GM12801 (cell line): ENCODE measurements at regions not wholly inside any gene's neighbourhood (a gene's known extent, or its start where the extent isn't known, plus 50 kb on each side); places are given as distances from the start of the nearest gene placed in this dataset.

Experiments
- TF ChIP-seq, protein P1 (sequence below): IDR thresholded peaks from one replicate; pipeline ENCODE4 v1.5.1; 2011; ENCODE audit warnings: control low read depth; ENCODE audit not compliant: insufficient read length; ENCODE audit errors: extremely low read depth

- TF ChIP-seq, protein P1, sequence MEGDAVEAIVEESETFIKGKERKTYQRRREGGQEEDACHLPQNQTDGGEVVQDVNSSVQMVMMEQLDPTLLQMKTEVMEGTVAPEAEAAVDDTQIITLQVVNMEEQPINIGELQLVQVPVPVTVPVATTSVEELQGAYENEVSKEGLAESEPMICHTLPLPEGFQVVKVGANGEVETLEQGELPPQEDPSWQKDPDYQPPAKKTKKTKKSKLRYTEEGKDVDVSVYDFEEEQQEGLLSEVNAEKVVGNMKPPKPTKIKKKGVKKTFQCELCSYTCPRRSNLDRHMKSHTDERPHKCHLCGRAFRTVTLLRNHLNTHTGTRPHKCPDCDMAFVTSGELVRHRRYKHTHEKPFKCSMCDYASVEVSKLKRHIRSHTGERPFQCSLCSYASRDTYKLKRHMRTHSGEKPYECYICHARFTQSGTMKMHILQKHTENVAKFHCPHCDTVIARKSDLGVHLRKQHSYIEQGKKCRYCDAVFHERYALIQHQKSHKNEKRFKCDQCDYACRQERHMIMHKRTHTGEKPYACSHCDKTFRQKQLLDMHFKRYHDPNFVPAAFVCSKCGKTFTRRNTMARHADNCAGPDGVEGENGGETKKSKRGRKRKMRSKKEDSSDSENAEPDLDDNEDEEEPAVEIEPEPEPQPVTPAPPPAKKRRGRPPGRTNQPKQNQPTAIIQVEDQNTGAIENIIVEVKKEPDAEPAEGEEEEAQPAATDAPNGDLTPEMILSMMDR: no peak
These were observed 77.4 kb upstream of the SLC4A7 start for GRCh38 chr3:27561576-27561975.

DNA sequence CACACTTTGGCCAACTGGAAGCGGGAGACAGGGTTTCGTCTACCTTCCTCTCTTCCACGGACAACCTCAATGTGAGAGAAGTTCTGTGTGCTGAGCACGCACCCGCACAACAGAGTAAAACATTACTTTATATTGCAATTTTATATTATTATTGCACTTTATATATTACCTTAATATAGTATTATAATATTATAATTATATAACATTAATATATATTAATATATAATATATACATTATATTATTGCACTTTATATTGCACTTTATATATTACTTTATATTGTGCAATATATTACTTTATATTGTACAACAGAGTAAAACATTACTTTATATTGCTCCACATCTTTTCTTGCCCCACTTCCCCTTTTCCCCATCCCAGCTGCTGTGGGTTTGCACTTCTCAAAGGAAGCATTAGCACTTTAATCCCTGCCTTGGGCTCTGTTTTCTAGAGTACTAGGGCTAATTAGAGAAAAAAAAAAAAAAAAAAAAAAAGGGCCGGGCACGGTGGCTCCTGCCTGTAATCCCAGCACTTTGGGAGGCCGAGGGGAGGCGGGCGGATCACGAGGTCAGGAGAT, 76.4 kb upstream of the SLC4A7 start:
- TF ChIP-seq, protein P1: no peak

GRCh38 chr3:27559835-27560234, 75.7 kb upstream of the SLC4A7 start:
- TF ChIP-seq, protein P1: no peak

DNA sequence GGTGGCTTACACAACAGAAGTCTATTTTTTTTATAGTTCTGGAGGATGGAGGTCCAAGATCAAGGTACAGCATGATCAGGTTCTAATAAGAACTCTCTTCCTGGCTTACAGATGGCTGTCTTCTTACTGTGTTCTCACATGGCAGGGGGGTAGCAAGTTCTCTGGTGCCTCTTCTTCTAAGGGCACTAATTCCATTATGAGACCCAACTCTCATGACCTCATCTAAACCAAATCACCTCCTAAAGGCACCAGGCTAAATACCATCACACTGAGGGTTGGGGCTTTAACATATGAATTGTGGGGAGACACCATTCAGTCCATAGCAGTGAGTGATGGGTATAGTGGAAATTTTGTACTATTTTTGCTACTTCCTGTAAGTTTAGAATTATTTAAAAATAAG, 75.2 kb upstream of the SLC4A7 start:
- TF ChIP-seq, protein P1: no peak

GRCh38 chr3:27557411-27557810, 73.2 kb upstream of the SLC4A7 start:
- TF ChIP-seq, protein P1: no peak

DNA sequence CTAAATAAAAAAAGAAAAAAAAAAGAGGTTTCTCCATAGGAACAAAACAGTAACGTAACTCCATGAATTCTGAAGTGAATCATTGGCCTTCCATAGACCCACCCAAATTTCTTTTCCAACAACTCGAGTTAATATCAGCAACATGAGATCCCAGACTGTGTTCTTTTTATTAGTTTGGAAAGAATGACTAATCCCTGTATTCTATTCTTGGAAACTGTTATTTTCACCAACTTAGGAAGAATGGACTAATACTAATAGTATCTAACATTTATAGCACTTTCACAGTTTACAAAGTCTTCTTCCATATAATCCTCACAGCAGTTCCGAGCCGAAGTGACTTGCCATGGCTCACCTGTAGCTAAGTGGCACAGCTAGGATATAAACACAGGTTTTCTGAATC, 72.7 kb upstream of the SLC4A7 start:
- TF ChIP-seq, protein P1: no peak

- TF ChIP-seq, protein P1: no peak
These were observed 70.5 kb upstream of the SLC4A7 start for GRCh38 chr3:27554706-27555105.
